Heart left ventricle (tissue), 13 donors: ENCODE measurements at regions not wholly inside any gene's neighbourhood (a gene's known extent, or its start where the extent isn't known, plus 50 kb on each side); places are given as distances from the start of the nearest gene placed in this dataset.

Experiments used
- CTCF ChIP-seq, 12 donors: fragments of 200-600 bp; sonication (generic) in 4 of 12; IDR thresholded peaks; one replicate each; pipeline versions ENCODE4 v1.5.0 to v1.8.0; 2018 to 2022; ENCODE audit warnings: antibody characterized with exemption in 12 of 12, mild to moderate bottlenecking in 5 of 12
- POLR2A ChIP-seq, 2 donors: fragments of 450-650 bp; IDR thresholded peaks; one replicate each; pipeline ENCODE4 v1.6.1; 2017; ENCODE audit warnings: antibody characterized with exemption in 2 of 2, mild to moderate bottlenecking in 2 of 2, moderate library complexity in 2 of 2
- donor health status: ischemic (EF 13 %, LVEDD 7.1; RV severe dilation, severe dysfunction).
- donor health status: DM: no; HTN: yes; CAD: no.
- donor health status: DM: no; HTN: no; CAD: no.
- donor health status: ischemic (EF 25% LVEDD 6.9; RV normal size, moderate dysfunction).
- donor health status: ischemic (EF 25% LVEDD 5.7; RV mildly dilated, moderate dysfunction).
- donor health status: ischemic (EF 35%, LVEDD 5.7; RV mildly dilated, moderate dysfunction).
- donor health status: nonischemic (EF 11% LVEDD 7.7; RV severe dilation, severe dysfunction).
- donor health status: DM: yes; HTN: yes; CAD: no.
- donor health status: PGD.
- donor health status: ischemic (EF 29% LVEDD 5.4; RV normal size, mild dysfunction).
- donor health status: nonischemic (EF 23%, LVEDD 6.1; RV moderate dilation, normal function).

- TF ChIP-seq CTCF (IDR thresholded peaks at IDR 0.05) (no peak), POLR2A (IDR thresholded peaks at IDR 0.05) (no peak)
These were observed 73.5 kb upstream of the NGF start for GRCh38 chr1:115411371-115412063.
